Inflammatory macrophage treated with lipopolysaccharide for 4 hours (primary cell): ENCODE measurements at regions not wholly inside any gene's neighbourhood (a gene's known extent, or its start where the extent isn't known, plus 50 kb on each side); places are given as distances from the start of the nearest gene placed in this dataset.
A peak's percentile ranks its signal among the peaks of the same experiment; 100 is the strongest.

Source experiments
- DNase-seq: peaks from one replicate; pipeline ENCODE4 v3.0.0-alpha.2; 2020

- no peak for DNase-seq
These were observed 190.3 kb upstream of the ZC3H12A start for GRCh38 chr1:37284053-37284452.

- DNase-seq = no peak
These were observed 187.5 kb upstream of the ZC3H12A start for GRCh38 chr1:37286881-37287280.

- peak; percentile 72 for DNase-seq
These were observed 185.5 kb upstream of the ZC3H12A start for GRCh38 chr1:37288900-37289299.

- no peak for DNase-seq
These were observed 183.7 kb upstream of the ZC3H12A start for GRCh38 chr1:37290718-37291117.

- no peak for DNase-seq
These were observed 181.6 kb upstream of the ZC3H12A start for GRCh38 chr1:37292789-37293188.

GRCh38 chr1:37294096-37294495 is 180.3 kb upstream of the ZC3H12A start:
- DNase-seq = no peak

- DNase-seq = no peak
These were observed 179.9 kb upstream of the ZC3H12A start for GRCh38 chr1:37294529-37294928.

- DNase-seq = no peak
These were observed 175.6 kb upstream of the ZC3H12A start for GRCh38 chr1:37298769-37299168.

- DNase-seq = no peak
These were observed 175.2 kb upstream of the ZC3H12A start for GRCh38 chr1:37299216-37299615.

- no peak for DNase-seq
These were observed 170.4 kb upstream of the ZC3H12A start for GRCh38 chr1:37303884-37304574.

- DNase-seq = no peak
These were observed 169.3 kb upstream of the ZC3H12A start for GRCh38 chr1:37305108-37305507.

GRCh38 chr1:37305841-37306240 is 168.5 kb upstream of the ZC3H12A start:
- DNase-seq = no peak

- no peak for DNase-seq
These were observed 167.9 kb upstream of the ZC3H12A start for GRCh38 chr1:37306461-37306860.

- no peak for DNase-seq
These were observed 167.5 kb upstream of the ZC3H12A start for GRCh38 chr1:37306871-37307270.

GRCh38 chr1:37308031-37308960 is 166.1 kb upstream of the ZC3H12A start:
- no peak for DNase-seq

GRCh38 chr1:37309574-37309973 is 164.8 kb upstream of the ZC3H12A start:
- no peak for DNase-seq

GRCh38 chr1:37310064-37310463 is 164.3 kb upstream of the ZC3H12A start:
- DNase-seq = no peak

GRCh38 chr1:37315371-37315846 is 159.0 kb upstream of the ZC3H12A start:
- no peak for DNase-seq

GRCh38 chr1:37317870-37318467 is 156.4 kb upstream of the ZC3H12A start:
- no peak for DNase-seq

- no peak for DNase-seq
These were observed 155.9 kb upstream of the ZC3H12A start for GRCh38 chr1:37318490-37318889.

GRCh38 chr1:37319284-37319683 is 155.1 kb upstream of the ZC3H12A start:
- DNase-seq = no peak

- DNase-seq = peak; percentile 22
These were observed 150.6 kb upstream of the ZC3H12A start for GRCh38 chr1:37323486-37324377.

- DNase-seq = no peak
These were observed 149.4 kb upstream of the ZC3H12A start for GRCh38 chr1:37325010-37325409.
